HL-60 (cell line): ENCODE measurements at regions not wholly inside any gene's neighbourhood (a gene's known extent, or its start where the extent isn't known, plus 50 kb on each side); places are given as distances from the start of the nearest gene placed in this dataset.

Source experiments
- DNase-seq, 2 experiments: peaks; one replicate each; pipeline ENCODE4 v3.0.0-alpha.2; 2010 to 2020; ENCODE audit warnings: low read depth in 1 of 2, low spot score in 1 of 2
- H3K27ac ChIP-seq: fragments of 250-450 bp; sonication (Bioruptor Pico); replicated peaks from 2 replicates; pipeline ENCODE4 v1.5.1; 2020; ENCODE audit warnings: mild to moderate bottlenecking, moderate library complexity
- H3K27me3 ChIP-seq: fragments of 250-450 bp; sonication (Bioruptor Pico); 2 replicates; pipeline ENCODE4 v1.5.1; 2021; ENCODE audit warnings: mild to moderate bottlenecking, moderate library complexity; ENCODE audit not compliant: insufficient read depth, poor library complexity, severe bottlenecking
- H3K4me3 ChIP-seq: replicated peaks from 2 replicates; pipeline ENCODE4 v1.5.1; 2011; ENCODE audit warnings: mild to moderate bottlenecking, control low read depth, low read length; ENCODE audit not compliant: insufficient read depth
- GABPA ChIP-seq: IDR thresholded peaks from 2 replicates; pipeline ENCODE4 v1.6.1; 2012; ENCODE audit warnings: low read depth
- POLR2AphosphoS5 ChIP-seq: IDR thresholded peaks from 2 replicates; pipeline ENCODE4 v1.6.1; 2012; ENCODE audit warnings: low read depth
- SPI1 ChIP-seq: IDR thresholded peaks from 2 replicates; pipeline ENCODE4 v1.6.1; 2012; ENCODE audit warnings: low read depth, mild to moderate bottlenecking, borderline replicate concordance
- TF ChIP-seq, protein P1 (sequence below): IDR thresholded peaks from 2 replicates; pipeline ENCODE4 v1.6.1; 2012; ENCODE audit warnings: low read depth; ENCODE audit not compliant: insufficient replicate concordance
- TF ChIP-seq, protein P2 (sequence below): IDR thresholded peaks from one replicate; pipeline ENCODE4 v1.5.1; 2011; ENCODE audit warnings: low read length, control low read depth, inconsistent platforms; ENCODE audit not compliant: insufficient read depth

DNA sequence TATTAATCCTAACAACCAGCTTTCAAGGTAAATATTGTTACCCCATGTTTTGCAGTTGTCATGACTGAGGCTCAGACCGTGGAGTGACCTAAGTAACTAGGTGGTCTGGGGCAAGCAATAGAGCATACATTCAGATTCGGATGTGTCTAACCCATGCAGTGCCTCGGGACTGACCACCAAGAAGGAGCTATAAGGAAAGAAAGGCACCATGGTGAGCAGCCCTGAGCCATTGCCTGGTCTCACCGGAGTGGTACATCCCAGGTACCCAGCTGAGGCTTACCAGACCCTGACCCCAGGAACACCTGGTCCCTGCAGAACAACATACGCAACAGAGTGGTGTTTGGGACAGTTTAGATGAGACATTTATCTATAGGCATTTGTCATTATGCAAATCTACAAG lies 175.5 kb upstream of the ZMIZ1 start:
- H3K27me3 ChIP-seq, result no peaks in the 10 kb centered on the region
- TF ChIP-seq POLR2AphosphoS5, result no peak
- TF ChIP-seq, protein P1, sequence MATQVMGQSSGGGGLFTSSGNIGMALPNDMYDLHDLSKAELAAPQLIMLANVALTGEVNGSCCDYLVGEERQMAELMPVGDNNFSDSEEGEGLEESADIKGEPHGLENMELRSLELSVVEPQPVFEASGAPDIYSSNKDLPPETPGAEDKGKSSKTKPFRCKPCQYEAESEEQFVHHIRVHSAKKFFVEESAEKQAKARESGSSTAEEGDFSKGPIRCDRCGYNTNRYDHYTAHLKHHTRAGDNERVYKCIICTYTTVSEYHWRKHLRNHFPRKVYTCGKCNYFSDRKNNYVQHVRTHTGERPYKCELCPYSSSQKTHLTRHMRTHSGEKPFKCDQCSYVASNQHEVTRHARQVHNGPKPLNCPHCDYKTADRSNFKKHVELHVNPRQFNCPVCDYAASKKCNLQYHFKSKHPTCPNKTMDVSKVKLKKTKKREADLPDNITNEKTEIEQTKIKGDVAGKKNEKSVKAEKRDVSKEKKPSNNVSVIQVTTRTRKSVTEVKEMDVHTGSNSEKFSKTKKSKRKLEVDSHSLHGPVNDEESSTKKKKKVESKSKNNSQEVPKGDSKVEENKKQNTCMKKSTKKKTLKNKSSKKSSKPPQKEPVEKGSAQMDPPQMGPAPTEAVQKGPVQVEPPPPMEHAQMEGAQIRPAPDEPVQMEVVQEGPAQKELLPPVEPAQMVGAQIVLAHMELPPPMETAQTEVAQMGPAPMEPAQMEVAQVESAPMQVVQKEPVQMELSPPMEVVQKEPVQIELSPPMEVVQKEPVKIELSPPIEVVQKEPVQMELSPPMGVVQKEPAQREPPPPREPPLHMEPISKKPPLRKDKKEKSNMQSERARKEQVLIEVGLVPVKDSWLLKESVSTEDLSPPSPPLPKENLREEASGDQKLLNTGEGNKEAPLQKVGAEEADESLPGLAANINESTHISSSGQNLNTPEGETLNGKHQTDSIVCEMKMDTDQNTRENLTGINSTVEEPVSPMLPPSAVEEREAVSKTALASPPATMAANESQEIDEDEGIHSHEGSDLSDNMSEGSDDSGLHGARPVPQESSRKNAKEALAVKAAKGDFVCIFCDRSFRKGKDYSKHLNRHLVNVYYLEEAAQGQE, result no peak
- TF ChIP-seq GABPA, result no peak
- TF ChIP-seq, protein P2, sequence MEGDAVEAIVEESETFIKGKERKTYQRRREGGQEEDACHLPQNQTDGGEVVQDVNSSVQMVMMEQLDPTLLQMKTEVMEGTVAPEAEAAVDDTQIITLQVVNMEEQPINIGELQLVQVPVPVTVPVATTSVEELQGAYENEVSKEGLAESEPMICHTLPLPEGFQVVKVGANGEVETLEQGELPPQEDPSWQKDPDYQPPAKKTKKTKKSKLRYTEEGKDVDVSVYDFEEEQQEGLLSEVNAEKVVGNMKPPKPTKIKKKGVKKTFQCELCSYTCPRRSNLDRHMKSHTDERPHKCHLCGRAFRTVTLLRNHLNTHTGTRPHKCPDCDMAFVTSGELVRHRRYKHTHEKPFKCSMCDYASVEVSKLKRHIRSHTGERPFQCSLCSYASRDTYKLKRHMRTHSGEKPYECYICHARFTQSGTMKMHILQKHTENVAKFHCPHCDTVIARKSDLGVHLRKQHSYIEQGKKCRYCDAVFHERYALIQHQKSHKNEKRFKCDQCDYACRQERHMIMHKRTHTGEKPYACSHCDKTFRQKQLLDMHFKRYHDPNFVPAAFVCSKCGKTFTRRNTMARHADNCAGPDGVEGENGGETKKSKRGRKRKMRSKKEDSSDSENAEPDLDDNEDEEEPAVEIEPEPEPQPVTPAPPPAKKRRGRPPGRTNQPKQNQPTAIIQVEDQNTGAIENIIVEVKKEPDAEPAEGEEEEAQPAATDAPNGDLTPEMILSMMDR, result no peak

DNA sequence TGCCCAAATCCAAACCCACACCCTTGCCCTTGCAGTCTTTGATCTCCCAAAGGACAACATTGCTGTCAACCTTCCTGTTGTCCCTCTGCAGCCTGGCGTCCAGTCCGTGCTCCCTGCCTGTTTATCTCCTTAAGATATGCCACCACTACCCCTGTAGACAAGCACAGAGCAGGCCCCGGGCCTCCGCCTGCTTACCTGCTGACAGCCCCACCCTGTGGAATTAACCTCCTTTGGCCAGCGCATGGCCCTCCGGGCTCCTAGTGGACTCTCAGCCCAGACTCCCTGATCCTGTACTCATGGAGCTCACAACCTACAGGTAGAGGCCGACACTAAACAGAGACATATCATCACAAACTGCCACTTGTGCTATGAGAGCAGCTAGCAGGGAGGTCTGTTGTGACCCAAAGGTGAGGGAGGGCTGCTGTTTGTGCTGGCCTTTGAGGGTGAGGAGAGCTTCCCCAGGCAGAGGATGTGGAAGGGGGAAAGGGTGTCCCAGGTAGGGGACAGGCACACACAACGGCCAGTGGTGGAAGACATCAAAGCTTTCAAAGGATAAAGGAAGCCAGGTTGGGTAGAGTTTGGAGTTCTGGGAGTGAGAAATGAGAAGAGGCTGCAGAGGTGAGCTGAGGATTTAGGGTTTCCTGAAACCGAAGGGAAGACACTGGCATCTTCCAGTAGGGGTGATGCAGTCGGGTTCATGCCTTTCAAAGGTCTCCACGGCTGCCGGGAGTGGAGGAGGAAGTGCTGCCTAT lies 174.5 kb upstream of the ZMIZ1 start:
- no peak for DNase-seq
- no peaks in the 10 kb centered on the region for H3K27me3 ChIP-seq
- no peak overlapping the region for H3K27ac ChIP-seq
- TF ChIP-seq, protein P2, result no peak
- TF ChIP-seq GABPA, result no peak
- no peak for TF ChIP-seq SPI1
- TF ChIP-seq, protein P1, result no peak
- TF ChIP-seq POLR2AphosphoS5, result no peak
- H3K4me3 ChIP-seq, result no peak overlapping the region

More for the DNA sequence above, 175.5 kb upstream of the ZMIZ1 start:
- no peak for DNase-seq
- Histone ChIP-seq H3K4me3 (no peak overlapping the region), H3K27ac (no peak overlapping the region)

DNA sequence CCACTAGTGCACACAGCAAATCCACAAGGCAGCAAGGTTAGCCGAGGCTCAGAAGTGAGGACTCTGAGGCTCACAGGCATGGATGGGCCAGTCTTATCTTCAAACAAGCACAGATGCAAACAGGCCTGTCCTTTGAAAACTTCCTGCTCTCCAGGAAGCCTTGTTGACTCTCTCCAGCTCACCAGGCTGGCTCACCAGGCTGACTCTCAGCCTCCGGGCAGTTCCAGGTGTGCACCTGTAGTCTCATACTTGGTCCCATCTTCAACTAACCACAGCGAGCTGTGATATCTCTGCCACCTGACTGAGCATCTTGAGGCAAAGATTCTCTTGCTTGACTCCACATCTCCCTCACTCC lies 173.9 kb upstream of the ZMIZ1 start:
- TF ChIP-seq POLR2AphosphoS5, result no peak
- TF ChIP-seq, protein P2, result no peak
- TF ChIP-seq, protein P1, result no peak
- TF ChIP-seq GABPA, result no peak
- TF ChIP-seq SPI1, result no peak
- no peak for DNase-seq
- H3K27me3 ChIP-seq, result no peaks in the 10 kb centered on the region
- no peak overlapping the region for H3K4me3 ChIP-seq
- no peak overlapping the region for H3K27ac ChIP-seq
